Cardiac fibroblast (primary cell): ENCODE measurements at regions not wholly inside any gene's neighbourhood (a gene's known extent, or its start where the extent isn't known, plus 50 kb on each side); places are given as distances from the start of the nearest gene placed in this dataset.

Source experiments
- DNase-seq, 2 donors: peaks; one replicate each; pipeline versions ENCODE4 v3.0.0 to v3.0.0-alpha.2; 2010; ENCODE audit warnings: low read depth in 2 of 2
- H3K4me3 ChIP-seq, 2 donors: replicated peaks in 1 of 2; 1 replicate in 1 of 2; 2 replicates in 1 of 2; pipeline ENCODE4 v1.5.1; 2011; ENCODE audit warnings: low read depth in 2 of 2, low read length in 2 of 2, mild to moderate bottlenecking in 2 of 2, moderate library complexity in 1 of 2
- CTCF ChIP-seq: IDR thresholded peaks from one replicate; pipeline ENCODE4 v1.5.1; 2011; ENCODE audit warnings: low read depth, mild to moderate bottlenecking, low read length, inconsistent platforms

DNA sequence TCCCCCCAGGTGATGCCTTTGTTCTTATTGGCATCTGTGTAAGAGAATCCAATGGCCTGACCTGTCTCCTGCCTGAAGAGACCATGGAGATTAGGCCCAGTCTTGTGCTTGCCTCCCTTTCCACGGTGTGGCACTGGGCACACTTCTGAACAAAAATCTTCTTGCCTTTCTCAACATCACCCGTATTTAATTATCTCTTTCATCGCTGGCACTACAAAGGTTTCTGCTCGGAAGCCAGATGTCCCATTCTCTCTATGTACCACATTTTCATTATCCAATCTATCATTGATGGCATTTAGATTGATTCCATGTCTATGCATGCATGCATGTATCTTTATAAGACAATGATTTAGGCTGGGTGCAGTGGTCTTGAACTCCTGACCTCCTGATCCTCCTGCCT lies 74.3 kb downstream of the SLC25A15 start:
- no peak for DNase-seq
- no peak overlapping the region for H3K4me3 ChIP-seq
- TF ChIP-seq CTCF = no peak

DNA sequence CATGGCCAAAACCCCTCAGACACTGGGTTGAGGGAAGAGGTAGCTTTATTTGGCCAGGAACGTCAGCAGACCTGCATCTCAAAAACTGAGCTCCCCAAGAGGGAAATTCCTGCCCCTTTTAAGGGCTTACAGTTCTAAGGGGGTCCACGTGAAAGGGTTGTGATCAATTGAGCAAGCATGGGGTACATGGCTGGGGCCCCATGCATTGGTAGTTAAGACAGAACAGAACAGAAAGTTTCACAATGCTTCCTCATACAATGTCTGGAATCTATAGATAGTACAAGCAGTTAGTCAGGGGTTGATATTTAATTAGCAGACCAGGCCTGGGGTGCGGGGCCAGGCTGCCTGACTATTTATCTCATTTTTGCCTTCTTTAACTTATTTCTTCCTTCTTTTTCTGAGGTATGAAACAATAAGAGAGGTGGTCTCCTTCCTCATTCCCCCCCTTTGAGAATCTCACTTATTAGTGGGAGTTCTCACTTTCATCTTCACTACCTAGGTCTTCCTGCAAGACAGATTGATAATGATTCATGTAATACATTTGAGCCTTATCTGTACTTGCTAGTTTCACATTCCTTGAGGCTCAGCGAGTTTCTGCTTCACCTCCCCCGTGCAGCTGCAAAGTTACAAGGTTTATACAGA lies 84.8 kb downstream of the SLC25A15 start:
- no peak for TF ChIP-seq CTCF
- H3K4me3 ChIP-seq = no peak overlapping the region
- DNase-seq = peak; percentile 5 to 6

- no peak for DNase-seq
- no peak for TF ChIP-seq CTCF
- no peak overlapping the region for H3K4me3 ChIP-seq
These were observed 85.6 kb downstream of the SLC25A15 start for GRCh38 chr13:40875044-40875443.

- no peak for DNase-seq
- TF ChIP-seq CTCF = no peak
- H3K4me3 ChIP-seq = no peak overlapping the region
These were observed 86.2 kb downstream of the SLC25A15 start for GRCh38 chr13:40875583-40875982.

DNA sequence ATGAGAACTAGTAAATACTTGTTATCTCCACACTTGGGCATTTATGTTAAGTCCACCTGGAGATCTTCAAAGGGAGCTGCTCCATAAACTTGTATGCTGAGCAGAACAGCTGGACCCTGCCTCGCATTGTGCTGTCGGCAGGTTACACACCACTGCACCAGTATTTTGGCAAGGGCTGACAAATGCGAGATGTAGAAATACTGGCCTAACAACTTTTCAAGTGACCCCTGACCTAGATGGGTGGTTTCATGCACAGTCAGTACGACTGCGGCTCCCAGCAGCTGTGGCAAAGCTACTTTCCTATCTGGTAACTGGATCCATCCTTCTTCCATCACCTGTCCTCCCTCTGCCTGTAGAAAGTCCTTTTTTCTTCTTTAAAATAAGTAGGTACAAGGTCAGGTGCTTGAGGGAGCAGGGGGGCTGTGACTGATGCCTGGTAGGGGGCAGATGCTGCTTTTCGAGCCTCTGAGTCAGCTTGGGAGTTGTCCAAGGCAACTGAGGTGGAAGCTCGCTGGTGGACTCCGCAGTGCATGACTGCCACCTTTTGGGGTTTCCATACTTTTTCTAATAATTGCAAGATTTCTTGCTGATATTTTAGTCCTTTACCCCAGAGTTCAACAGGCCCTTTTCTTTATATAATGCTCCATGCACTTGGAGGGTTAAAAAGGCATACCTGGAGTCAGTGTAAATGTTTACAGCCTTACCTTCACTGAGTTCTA lies 86.8 kb downstream of the SLC25A15 start:
- H3K4me3 ChIP-seq = no peak overlapping the region
- TF ChIP-seq CTCF = no peak
- DNase-seq = no peak

- no peak for TF ChIP-seq CTCF
- H3K4me3 ChIP-seq = no peak overlapping the region
- DNase-seq = no peak
These were observed 88.9 kb downstream of the SLC25A15 start for GRCh38 chr13:40878321-40878720.

- H3K4me3 ChIP-seq = no peak overlapping the region
- DNase-seq = no peak
- TF ChIP-seq CTCF = no peak
These were observed 89.4 kb downstream of the SLC25A15 start for GRCh38 chr13:40878823-40879222.
